C4-2B (cell line): ENCODE measurements at regions not wholly inside any gene's neighbourhood (a gene's known extent, or its start where the extent isn't known, plus 50 kb on each side); places are given as distances from the start of the nearest gene placed in this dataset.

ENCODE experiments used
- CTCF ChIP-seq: fragments of 450-650 bp; conservative IDR thresholded peaks from 2 replicates; pipeline ENCODE4 v1.5.1; 2017; ENCODE audit warnings: mild to moderate bottlenecking
- ZFX ChIP-seq: fragments of 450-650 bp; IDR thresholded peaks from 2 replicates; pipeline ENCODE4 v1.6.1; 2017

DNA sequence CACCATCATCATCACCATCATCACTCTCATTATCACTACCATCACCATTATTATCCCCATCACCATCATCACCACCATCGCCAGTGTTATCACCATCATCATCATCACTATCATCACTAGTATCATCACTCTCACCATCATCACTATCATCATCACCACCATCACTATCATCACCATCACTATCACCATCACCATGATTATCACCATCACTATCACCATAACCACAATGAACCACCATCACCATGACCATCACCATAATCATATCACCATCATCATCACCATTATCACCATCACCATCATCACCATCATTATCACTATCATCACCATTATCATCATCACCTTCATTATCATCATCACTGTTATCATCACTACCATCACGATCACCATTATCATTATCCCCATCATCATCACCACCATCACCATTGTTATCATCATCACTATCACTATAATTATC, 326.7 kb downstream of the BRD1 start:
- TF ChIP-seq CTCF (no peak), ZFX (no peak)
